GM18907 (cell line): ENCODE measurements at regions not wholly inside any gene's neighbourhood (a gene's known extent, or its start where the extent isn't known, plus 50 kb on each side); places are given as distances from the start of the nearest gene placed in this dataset.
"Not testable (repeated sequence)": the region's sequence is repeated elsewhere in the genome, so short reads cannot be mapped to it uniquely, and the experiment has no call there.

Experiments used
- ATAC-seq: cut with Tn5 transposase; IDR thresholded peaks from one replicate; pipeline ENCODE4 v1.9.1; 2021; ENCODE audit warnings: mild to moderate bottlenecking, moderate library complexity; ENCODE audit not compliant: unreplicated experiment

- peak; percentile 93 for ATAC-seq
Observed at GRCh38 chr15:60255390-60255789, 142.4 kb downstream of the ANXA2 start.

DNA sequence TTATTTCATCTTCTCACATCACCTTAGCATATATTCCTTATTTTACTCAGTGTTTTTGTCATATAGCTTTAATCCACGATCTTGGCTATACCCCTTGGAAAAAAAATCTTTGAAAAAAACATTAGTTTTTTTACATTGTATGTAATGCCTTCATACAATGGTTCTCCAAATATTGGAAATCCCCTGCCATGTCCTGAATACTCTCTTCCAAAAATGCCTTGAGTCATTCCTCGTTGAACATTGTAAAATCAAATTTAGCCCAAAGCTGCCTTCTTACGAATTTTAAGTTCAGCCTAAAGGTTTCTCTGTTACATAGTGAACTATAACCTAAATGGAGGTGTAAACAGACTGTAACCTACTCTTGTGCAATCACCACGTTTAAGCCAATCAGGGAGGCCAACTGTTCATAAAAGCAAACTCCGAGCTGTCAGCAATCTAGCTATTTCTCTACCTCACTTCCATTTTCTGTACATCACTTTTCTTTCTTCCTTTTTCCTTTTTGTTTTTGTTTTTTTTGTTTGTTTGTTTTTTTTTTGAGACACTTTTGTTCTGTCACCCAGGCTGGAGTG lies 140.1 kb downstream of the ANXA2 start:
- ATAC-seq, result no peak

GRCh38 chr15:60259469-60259868 lies 138.3 kb downstream of the ANXA2 start:
- no peak for ATAC-seq

- ATAC-seq, result no peak
Observed at GRCh38 chr15:60264088-60264487, 133.7 kb downstream of the ANXA2 start.

GRCh38 chr15:60264566-60264965 lies 133.2 kb downstream of the ANXA2 start:
- ATAC-seq, result no peak

- ATAC-seq, result no peak
Observed at GRCh38 chr15:60265057-60265456, 132.7 kb downstream of the ANXA2 start.

GRCh38 chr15:60272623-60273022 lies 125.2 kb downstream of the ANXA2 start:
- ATAC-seq, result no peak

DNA sequence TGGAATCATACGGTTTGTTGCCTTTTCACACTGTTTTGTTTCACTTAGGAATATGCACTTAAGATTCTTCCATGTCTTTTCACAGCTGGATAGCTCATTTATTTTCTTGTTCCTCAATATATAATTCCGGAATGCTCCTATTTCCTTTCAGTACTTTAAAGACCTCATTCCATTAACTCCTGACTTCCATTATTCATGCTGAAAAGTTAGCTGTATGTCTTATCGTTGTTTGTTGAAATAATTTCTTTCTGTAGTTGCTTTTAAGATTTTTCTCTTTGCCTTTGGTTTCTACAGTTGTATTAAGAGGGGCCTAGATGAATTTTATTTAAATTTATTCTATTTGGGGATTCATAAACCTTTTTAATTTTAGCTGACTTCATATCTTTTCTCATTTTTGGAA lies 122.2 kb downstream of the ANXA2 start:
- ATAC-seq, result no peak

- no peak for ATAC-seq
Observed at GRCh38 chr15:60278879-60279278, 118.9 kb downstream of the ANXA2 start.

DNA sequence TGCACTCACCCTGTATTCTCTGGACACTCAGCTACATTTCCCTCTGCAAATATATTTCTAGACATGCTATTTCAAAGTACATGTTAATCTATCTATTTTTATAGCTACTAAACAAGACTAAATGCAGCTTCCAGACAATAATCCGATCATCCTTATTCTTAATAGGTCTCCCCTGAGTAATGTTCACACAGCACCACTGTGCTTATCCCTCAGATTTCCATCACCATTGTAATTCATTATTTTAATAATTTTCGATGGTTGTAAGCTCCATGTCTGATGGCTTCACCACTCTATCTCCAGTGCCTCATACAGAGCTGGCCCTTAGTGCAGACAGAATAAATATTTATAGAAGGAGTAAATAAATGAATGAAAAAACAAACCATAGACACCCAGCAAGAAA lies 117.5 kb downstream of the ANXA2 start:
- no peak for ATAC-seq

DNA sequence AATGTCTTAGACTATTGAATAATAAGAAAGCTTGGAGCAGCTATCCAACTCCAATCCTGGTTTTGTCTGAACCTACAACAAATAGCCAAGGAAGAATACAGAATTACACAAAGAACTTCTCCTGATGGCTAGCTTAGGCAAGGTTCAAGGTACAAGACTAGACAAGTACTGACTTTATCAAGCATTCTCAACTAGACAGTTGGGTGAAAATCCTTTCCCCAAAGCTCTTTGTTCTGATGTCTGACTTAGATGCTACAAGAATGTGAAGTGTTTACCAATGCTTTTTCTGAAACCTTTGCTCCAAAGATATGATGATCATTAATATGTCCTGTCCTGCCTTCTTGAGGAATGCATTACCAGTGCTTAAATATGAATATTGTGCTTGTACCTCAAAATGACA lies 113.8 kb downstream of the ANXA2 start:
- ATAC-seq, result no peak

DNA sequence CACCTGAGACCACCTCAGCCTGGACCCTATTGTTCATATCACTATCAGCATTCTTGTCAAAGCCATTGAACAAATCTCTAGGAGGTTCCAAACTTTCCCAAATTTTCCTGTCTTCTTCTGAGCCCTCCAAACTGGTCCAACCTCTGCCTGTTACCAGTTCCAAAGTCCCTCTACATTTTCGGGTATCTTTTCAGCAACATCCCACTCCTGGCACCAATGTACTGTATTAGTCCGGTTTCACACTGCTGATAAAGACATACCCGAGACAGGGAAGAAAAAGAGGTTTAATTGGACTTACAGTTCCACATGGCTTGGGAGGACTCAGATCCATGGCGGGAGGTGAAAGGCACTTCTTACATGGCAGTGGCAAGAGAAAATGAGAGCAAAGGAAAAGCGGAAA lies 101.9 kb downstream of the ANXA2 start:
- ATAC-seq, result not testable (repeated sequence)

DNA sequence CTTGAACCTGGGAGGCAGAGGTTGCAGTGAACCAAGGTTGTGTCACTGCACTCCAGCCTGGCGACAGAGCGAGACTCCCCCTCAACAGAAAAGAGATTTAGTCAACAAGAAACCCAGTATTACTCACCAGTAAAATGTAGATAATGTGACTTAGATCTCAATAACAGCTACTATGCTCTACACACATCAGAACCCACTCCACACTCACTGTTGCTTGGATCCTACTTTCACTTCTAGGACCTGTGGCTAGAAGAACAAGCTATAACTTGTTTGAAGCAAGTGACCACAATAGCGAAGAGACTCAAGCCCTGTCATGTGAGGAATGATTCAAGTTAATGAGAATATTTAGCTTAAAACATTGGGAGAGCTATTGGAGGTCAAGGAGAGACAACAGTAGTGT lies 100.7 kb downstream of the ANXA2 start:
- ATAC-seq, result no peak
